ENCODE measurements at regions not wholly inside any gene's neighbourhood (a gene's known extent, or its start where the extent isn't known, plus 50 kb on each side); places are given as distances from the start of the nearest gene placed in this dataset.

DNA sequence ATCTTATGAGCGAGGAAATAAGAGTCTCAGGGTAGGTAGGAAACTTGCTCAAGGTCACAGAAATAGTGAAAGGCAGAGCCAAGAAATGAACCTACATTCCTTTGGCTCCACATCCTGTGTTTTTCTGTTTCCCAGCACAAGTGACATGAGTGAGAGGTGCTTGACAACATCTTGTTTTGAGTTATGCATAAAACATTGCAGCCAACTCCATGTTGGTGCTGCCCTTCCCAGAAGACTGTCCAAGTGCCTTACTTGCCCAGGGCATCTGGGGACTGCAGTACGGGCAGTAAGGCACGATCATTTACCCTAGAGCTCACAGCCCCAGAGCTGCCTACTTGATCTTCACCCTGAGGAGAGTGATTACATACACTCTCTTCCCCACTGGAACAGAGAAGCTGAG lies 148.8 kb downstream of the NOC3L start:
- no peaks in the 10 kb centered on the region for H3K27me3 ChIP-seq (ENCODE audit: control insufficient read depth, insufficient read depth, low read length, poor library complexity, severe bottlenecking)
- no peak overlapping the region for H3K27ac ChIP-seq (ENCODE audit: low read depth, low read length)
- H3K4me3 ChIP-seq (ENCODE audit: low read length), result no peak overlapping the region
- Mint-ChIP-seq H3K27me3 (ENCODE audit: insufficient read depth) (no peaks in the 10 kb centered on the region), H3K4me1 (no peaks in the 10 kb centered on the region), H3K36me3 (ENCODE audit: low read depth) (peaks cover 15% of the 10 kb centered on the region), H3K4me3 (no peak overlapping the region), H3K9me3 (peaks cover 10% of the 10 kb centered on the region), H3K27ac (no peak overlapping the region)
- H3K9me3 ChIP-seq (ENCODE audit: control insufficient read depth, low read length), result peaks cover 3% of the 10 kb centered on the region
- TF ChIP-seq, protein P1, sequence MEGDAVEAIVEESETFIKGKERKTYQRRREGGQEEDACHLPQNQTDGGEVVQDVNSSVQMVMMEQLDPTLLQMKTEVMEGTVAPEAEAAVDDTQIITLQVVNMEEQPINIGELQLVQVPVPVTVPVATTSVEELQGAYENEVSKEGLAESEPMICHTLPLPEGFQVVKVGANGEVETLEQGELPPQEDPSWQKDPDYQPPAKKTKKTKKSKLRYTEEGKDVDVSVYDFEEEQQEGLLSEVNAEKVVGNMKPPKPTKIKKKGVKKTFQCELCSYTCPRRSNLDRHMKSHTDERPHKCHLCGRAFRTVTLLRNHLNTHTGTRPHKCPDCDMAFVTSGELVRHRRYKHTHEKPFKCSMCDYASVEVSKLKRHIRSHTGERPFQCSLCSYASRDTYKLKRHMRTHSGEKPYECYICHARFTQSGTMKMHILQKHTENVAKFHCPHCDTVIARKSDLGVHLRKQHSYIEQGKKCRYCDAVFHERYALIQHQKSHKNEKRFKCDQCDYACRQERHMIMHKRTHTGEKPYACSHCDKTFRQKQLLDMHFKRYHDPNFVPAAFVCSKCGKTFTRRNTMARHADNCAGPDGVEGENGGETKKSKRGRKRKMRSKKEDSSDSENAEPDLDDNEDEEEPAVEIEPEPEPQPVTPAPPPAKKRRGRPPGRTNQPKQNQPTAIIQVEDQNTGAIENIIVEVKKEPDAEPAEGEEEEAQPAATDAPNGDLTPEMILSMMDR (conservative IDR thresholded peaks at IDR 0.05), result no peak
- WGBS, 2 experiments (ENCODE audit: insufficient coverage in 1 of 2, insufficient read length in 1 of 2), result 83 to 94% methylated on average over 2 to 3 of the region's 3 CpGs
- no peaks in the 10 kb centered on the region for H3K36me3 ChIP-seq (ENCODE audit: control insufficient read depth, insufficient read depth, low read length)
- H3K9ac ChIP-seq (ENCODE audit: extremely low read depth, low read length, poor library complexity, severe bottlenecking), result no peak overlapping the region
- DNase-seq, result no peak
- no peaks in the 10 kb centered on the region for H3K4me1 ChIP-seq (ENCODE audit: control insufficient read depth, insufficient read depth, low read length)

DNA sequence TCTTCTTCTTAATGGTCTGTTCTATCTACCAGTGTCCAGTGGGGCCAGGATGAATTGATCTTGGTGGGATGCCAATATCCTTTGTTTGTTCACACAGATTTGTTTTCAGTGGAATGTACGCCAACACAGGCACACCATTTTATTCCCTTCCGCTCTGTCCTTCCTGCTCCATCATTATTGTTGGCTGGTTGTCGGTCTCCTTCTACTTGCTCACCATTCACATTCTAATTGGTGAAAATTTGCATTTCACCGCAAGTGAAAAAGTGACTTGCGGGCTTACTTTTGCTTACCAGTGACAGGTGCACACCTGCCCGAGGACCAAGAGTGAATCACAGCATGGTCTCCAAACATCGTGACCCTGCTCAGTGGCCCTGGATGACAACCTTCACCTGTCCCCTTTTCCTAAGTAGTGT lies 148.3 kb downstream of the NOC3L start:
- Histone ChIP-seq H3K9ac (ENCODE audit: extremely low read depth, low read length, poor library complexity, severe bottlenecking) (no peak overlapping the region), H3K4me1 (ENCODE audit: control insufficient read depth, insufficient read depth, low read length) (no peaks in the 10 kb centered on the region), H3K36me3 (ENCODE audit: control insufficient read depth, insufficient read depth, low read length) (no peaks in the 10 kb centered on the region), H3K27ac (ENCODE audit: low read depth, low read length) (no peak overlapping the region), H3K4me3 (ENCODE audit: low read length) (no peak overlapping the region), H3K9me3 (ENCODE audit: control insufficient read depth, low read length) (peaks cover 3% of the 10 kb centered on the region), H3K27me3 (ENCODE audit: control insufficient read depth, insufficient read depth, low read length, poor library complexity, severe bottlenecking) (no peaks in the 10 kb centered on the region)
- H3K27me3 Mint-ChIP-seq (ENCODE audit: insufficient read depth), result no peaks in the 10 kb centered on the region
- H3K27ac Mint-ChIP-seq, result no peak overlapping the region
- peaks cover 15% of the 10 kb centered on the region for H3K36me3 Mint-ChIP-seq (ENCODE audit: low read depth)
- TF ChIP-seq, protein P1 (conservative IDR thresholded peaks at IDR 0.05), result no peak
- H3K9me3 Mint-ChIP-seq, result peaks cover 10% of the 10 kb centered on the region
- H3K4me1 Mint-ChIP-seq, result no peaks in the 10 kb centered on the region
- H3K4me3 Mint-ChIP-seq, result no peak overlapping the region
- no peak for DNase-seq
- WGBS, 2 experiments (ENCODE audit: insufficient coverage in 1 of 2, insufficient read length in 1 of 2), result 88% methylated on average over 6 to 7 of the region's 7 CpGs

DNA sequence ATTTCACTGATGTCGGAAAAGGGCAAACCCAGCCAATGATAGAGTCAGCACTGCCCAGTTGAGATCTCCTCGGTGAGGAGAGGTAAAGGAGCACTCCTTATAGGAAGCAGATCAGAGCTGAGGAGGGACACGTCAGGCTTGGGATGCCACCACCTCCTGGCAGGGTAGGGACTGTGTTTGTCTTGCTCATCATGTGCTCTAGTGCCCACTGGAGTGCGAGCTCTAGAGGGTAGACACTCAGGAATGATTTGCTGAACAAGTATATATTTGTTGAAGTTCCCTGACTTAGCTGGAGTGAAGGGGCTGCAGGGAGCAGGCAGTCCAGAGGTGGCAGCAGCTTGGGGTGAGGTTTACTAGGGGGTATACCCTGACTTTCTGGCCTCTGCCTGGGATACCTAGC lies 146.5 kb downstream of the NOC3L start:
- Histone ChIP-seq H3K27me3 (ENCODE audit: control insufficient read depth, insufficient read depth, low read length, poor library complexity, severe bottlenecking) (no peaks in the 10 kb centered on the region), H3K36me3 (ENCODE audit: control insufficient read depth, insufficient read depth, low read length) (no peaks in the 10 kb centered on the region), H3K4me1 (ENCODE audit: control insufficient read depth, insufficient read depth, low read length) (no peaks in the 10 kb centered on the region), H3K4me3 (ENCODE audit: low read length) (no peak overlapping the region), H3K9ac (ENCODE audit: extremely low read depth, low read length, poor library complexity, severe bottlenecking) (no peak overlapping the region), H3K27ac (ENCODE audit: low read depth, low read length) (no peak overlapping the region), H3K9me3 (ENCODE audit: control insufficient read depth, low read length) (no peaks in the 10 kb centered on the region)
- Mint-ChIP-seq H3K27me3 (ENCODE audit: insufficient read depth) (peaks cover 2% of the 10 kb centered on the region), H3K36me3 (ENCODE audit: low read depth) (peaks cover 5% of the 10 kb centered on the region), H3K9me3 (peaks cover under 1% of the 10 kb centered on the region), H3K4me1 (no peaks in the 10 kb centered on the region), H3K27ac (no peak overlapping the region), H3K4me3 (no peak overlapping the region)
- TF ChIP-seq, protein P1 (conservative IDR thresholded peaks at IDR 0.05), result peak; percentile 26
- WGBS, 2 experiments (ENCODE audit: insufficient coverage in 1 of 2, insufficient read length in 1 of 2), result 88 to 89% methylated on average over 2 to 4 of the region's 4 CpGs
- DNase-seq, result no peak
